ENCODE measurements at regions not wholly inside any gene's neighbourhood (a gene's known extent, or its start where the extent isn't known, plus 50 kb on each side); places are given as distances from the start of the nearest gene placed in this dataset.

DNA sequence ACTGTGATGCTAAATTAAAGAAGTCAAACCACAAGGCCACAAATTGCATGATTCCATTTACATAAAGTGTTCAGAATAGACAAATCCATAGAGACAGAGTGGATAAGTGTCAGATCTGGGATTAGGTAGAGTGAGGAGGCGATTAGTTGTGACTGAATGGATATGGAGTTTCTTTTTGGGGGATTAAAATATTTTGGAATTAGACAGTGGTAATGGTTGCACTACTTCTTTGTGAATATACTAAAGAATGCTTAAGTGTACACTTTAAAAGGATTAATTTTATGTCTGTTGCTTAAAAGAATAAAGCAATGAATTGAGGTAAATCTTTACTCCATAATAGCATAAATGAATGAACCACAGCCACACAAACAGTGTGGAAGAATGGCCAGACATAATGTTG lies 175.5 kb upstream of the CADM2 start (continued):
- TF ChIP-seq RBBP5 (conservative IDR thresholded peaks at IDR 0.05), result no peak
- no peak for TF ChIP-seq SMAD5 (IDR thresholded peaks at IDR 0.05; ENCODE audit: low read depth)
- TF ChIP-seq GABPA (IDR thresholded peaks at IDR 0.05; ENCODE audit: low read depth), result no peak

DNA sequence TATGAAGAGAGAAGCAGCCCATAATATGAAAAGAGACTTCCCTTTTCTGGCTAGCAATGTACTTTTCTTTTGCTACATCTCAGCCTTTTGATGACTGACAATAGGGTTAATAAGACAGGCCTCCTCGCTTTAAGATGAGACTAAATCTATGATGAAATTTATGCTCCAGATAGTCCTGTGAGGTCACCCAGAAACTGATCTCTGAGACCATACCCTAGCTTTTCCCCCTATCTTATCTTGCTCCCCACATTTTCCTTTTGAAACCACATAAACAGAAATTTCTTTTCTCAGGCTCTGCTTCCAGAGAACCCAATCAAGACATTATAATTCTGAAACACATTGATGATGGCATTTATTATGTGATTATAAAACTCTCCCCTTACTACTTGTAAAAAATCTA lies 168.8 kb upstream of the CADM2 start:
- Histone ChIP-seq H3K27ac (ENCODE audit: control insufficient read depth, insufficient read depth) (no peak overlapping the region), H3K79me2 (ENCODE audit: control insufficient read depth, insufficient read depth, low read length) (no peaks in the 10 kb centered on the region), H3K27me3 (replicated peaks in 1 of 2; ENCODE audit: control insufficient read depth in 2 of 2, insufficient read depth in 2 of 2, low read length in 1 of 2) (no peaks in the 10 kb centered on the region), H3K36me3 (ENCODE audit: control insufficient read depth in 2 of 2, insufficient read depth in 2 of 2, low read length in 1 of 2) (no peaks in the 10 kb centered on the region), H2AFZ (ENCODE audit: control insufficient read depth, low read depth, low read length) (no peak overlapping the region), H3K4me2 (ENCODE audit: control insufficient read depth, insufficient read depth) (no peak overlapping the region), H3K4me3 (no peak overlapping the region), H4K20me1 (ENCODE audit: control insufficient read depth, insufficient read depth) (no peaks in the 10 kb centered on the region), H3K9ac (ENCODE audit: control insufficient read depth, insufficient read depth, low read length) (no peak overlapping the region), H3K4me1 (ENCODE audit: control insufficient read depth, insufficient read depth, low read length) (no peaks in the 10 kb centered on the region), H3K9me3 (replicated peaks; ENCODE audit: control insufficient read depth, insufficient read depth, low read length) (no peaks in the 10 kb centered on the region)
- in situ Hi-C loops (cut with MboI) (no loop called here), intact Hi-C loops (cut with micrococcal nuclease; ENCODE audit: unreplicated experiment) (no loop called here)
- TF ChIP-seq RFX5 (IDR thresholded peaks at IDR 0.05; ENCODE audit: low read depth, low read length) (no peak), KLF5 (IDR thresholded peaks at IDR 0.05; ENCODE audit: partially characterized antibody) (no peak)
- DNase-seq (ENCODE audit: low read depth, low spot score) (no peak), ATAC-seq (no peak), FAIRE-seq (no peak)
- ChIA-PET POLR2A (no interaction called here), SMC1A (ENCODE audit: uncharacterized antibody, unreplicated experiment) (no interaction called here), CTCF (no interaction called here), RAD21 (ENCODE audit: unreplicated experiment) (no interaction called here)
- BruUV-seq (replicated peaks), result no TSS peak
- 0% methylated on average over 1 of the region's 1 CpG for WGBS (ENCODE audit: insufficient coverage, insufficient replicate concordance, low lambda C conversion rate, missing lambda C conversion rate)

DNA sequence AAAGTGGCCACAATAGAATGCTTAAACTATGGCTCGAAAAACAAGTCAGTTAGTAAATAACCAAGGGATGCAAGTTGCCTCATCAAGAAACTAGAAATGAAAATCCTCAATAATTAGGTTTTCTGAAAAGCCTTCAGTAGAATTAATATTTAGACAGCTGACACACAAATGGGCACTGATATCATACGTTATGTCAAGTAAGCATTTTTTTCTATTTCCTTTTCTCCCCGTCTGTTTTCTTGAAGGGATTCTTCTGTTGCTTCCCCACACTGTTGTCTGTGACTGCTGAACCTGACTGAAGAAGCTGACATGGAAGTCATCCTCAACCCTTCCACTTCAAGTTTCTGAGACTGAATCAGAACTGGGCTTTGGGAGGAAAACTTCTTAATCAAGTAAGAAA lies 151.8 kb upstream of the CADM2 start:
- Histone ChIP-seq H4K20me1 (ENCODE audit: control insufficient read depth, insufficient read depth) (no peaks in the 10 kb centered on the region), H3K9ac (ENCODE audit: control insufficient read depth, insufficient read depth, low read length) (no peak overlapping the region), H3K36me3 (ENCODE audit: control insufficient read depth in 2 of 2, insufficient read depth in 2 of 2, low read length in 1 of 2) (no peaks in the 10 kb centered on the region), H3K4me1 (ENCODE audit: control insufficient read depth, insufficient read depth, low read length) (no peaks in the 10 kb centered on the region), H2AFZ (ENCODE audit: control insufficient read depth, low read depth, low read length) (no peak overlapping the region), H3K79me2 (ENCODE audit: control insufficient read depth, insufficient read depth, low read length) (no peaks in the 10 kb centered on the region), H3K4me3 (no peak overlapping the region), H3K4me2 (ENCODE audit: control insufficient read depth, insufficient read depth) (no peak overlapping the region), H3K9me3 (replicated peaks; ENCODE audit: control insufficient read depth, insufficient read depth, low read length) (no peaks in the 10 kb centered on the region), H3K27ac (ENCODE audit: control insufficient read depth, insufficient read depth) (no peak overlapping the region), H3K27me3 (replicated peaks in 1 of 2; ENCODE audit: control insufficient read depth in 2 of 2, insufficient read depth in 2 of 2, low read length in 1 of 2) (no peaks in the 10 kb centered on the region)
- WGBS (ENCODE audit: insufficient coverage, insufficient replicate concordance, low lambda C conversion rate, missing lambda C conversion rate), result 6% methylated on average over 3 of the region's 3 CpGs
- ATAC-seq, result no peak
- no peak for DNase-seq (ENCODE audit: low read depth, low spot score)
- POLR2A ChIA-PET, result no interaction called here
- no peak for TF ChIP-seq ZSCAN29 (IDR thresholded peaks at IDR 0.05)
- TF ChIP-seq IKZF1 (conservative IDR thresholded peaks at IDR 0.05), result no peak
- no peak for TF ChIP-seq IRF4 (IDR thresholded peaks at IDR 0.05; ENCODE audit: low read depth, low read length)
- TF ChIP-seq, protein P1, sequence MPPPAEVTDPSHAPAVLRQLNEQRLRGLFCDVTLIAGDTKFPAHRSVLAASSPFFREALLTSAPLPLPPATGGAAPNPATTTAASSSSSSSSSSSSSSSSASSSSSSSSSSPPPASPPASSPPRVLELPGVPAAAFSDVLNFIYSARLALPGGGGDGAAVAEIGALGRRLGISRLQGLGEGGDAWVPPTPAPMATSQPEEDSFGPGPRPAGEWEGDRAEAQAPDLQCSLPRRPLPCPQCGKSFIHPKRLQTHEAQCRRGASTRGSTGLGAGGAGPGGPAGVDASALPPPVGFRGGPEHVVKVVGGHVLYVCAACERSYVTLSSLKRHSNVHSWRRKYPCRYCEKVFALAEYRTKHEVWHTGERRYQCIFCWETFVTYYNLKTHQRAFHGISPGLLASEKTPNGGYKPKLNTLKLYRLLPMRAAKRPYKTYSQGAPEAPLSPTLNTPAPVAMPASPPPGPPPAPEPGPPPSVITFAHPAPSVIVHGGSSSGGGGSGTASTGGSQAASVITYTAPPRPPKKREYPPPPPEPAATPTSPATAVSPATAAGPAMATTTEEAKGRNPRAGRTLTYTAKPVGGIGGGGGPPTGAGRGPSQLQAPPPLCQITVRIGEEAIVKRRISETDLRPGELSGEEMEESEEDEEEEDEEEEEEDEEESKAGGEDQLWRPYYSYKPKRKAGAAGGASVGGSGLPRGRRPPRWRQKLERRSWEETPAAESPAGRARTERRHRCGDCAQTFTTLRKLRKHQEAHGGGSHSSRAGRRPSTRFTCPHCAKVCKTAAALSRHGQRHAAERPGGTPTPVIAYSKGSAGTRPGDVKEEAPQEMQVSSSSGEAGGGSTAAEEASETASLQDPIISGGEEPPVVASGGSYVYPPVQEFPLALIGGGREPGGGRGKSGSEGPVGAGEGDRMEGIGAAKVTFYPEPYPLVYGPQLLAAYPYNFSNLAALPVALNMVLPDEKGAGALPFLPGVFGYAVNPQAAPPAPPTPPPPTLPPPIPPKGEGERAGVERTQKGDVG (CRISPR knock-in tag; IDR thresholded peaks at IDR 0.05), result no peak
- no peak for TF ChIP-seq TAF1 (IDR thresholded peaks at IDR 0.05; ENCODE audit: borderline replicate concordance, low read depth, low read length)
- no peak for TF ChIP-seq HDAC6 (IDR thresholded peaks at IDR 0.05; ENCODE audit: unreplicated experiment)
- TF ChIP-seq HCFC1 (IDR thresholded peaks at IDR 0.05; ENCODE audit: low read length), result no peak
- TF ChIP-seq HDGF (IDR thresholded peaks at IDR 0.05), result no peak
- no peak for TF ChIP-seq YBX1 (IDR thresholded peaks at IDR 0.05)
- no peak for TF ChIP-seq POLR2AphosphoS2 (IDR thresholded peaks at IDR 0.05; ENCODE audit: low read depth, low read length)
- no peak for TF ChIP-seq TCF12 (IDR thresholded peaks at IDR 0.05; ENCODE audit: low read depth, low read length)
- SMC1A ChIA-PET (ENCODE audit: uncharacterized antibody, unreplicated experiment), result no interaction called here
- RAD21 ChIA-PET (ENCODE audit: unreplicated experiment), result no interaction called here
- no TSS peak for BruUV-seq (replicated peaks)
- in situ Hi-C loops (cut with MboI) (no loop called here), intact Hi-C loops (cut with micrococcal nuclease; ENCODE audit: unreplicated experiment) (no loop called here)
- CTCF ChIA-PET, result no interaction called here
- no peak for FAIRE-seq
